Neural progenitor cell (in vitro differentiated cells): ENCODE measurements at regions not wholly inside any gene's neighbourhood (a gene's known extent, or its start where the extent isn't known, plus 50 kb on each side); places are given as distances from the start of the nearest gene placed in this dataset.

Source experiments
- DNase-seq: peaks from one replicate; pipeline ENCODE4 v3.0.0-alpha.2; 2016; ENCODE audit warnings: low spot score
- H2AFZ ChIP-seq: fragments of 200-600 bp; sonication (generic); replicated peaks from 2 replicates; pipeline ENCODE4 v1.6.1; 2016; ENCODE audit warnings: antibody characterized with exemption
- H3F3A ChIP-seq: fragments of 200-600 bp; sonication (generic); 2 replicates; pipeline ENCODE4 v1.6.1; 2016; ENCODE audit warnings: antibody characterized with exemption, low read depth
- H3K27ac ChIP-seq: fragments of 200-600 bp; sonication (generic); 2 replicates; pipeline ENCODE4 v1.5.1; 2016; ENCODE audit warnings: mild to moderate bottlenecking
- H3K27me3 ChIP-seq: fragments of 200-600 bp; sonication (generic); 2 replicates; pipeline ENCODE4 v1.6.1; 2016; ENCODE audit warnings: mild to moderate bottlenecking, moderate library complexity
- H3K36me3 ChIP-seq: fragments of 200-600 bp; sonication (generic); 2 replicates; pipeline ENCODE4 v1.5.1; 2016
- H3K4me1 ChIP-seq: fragments of 200-600 bp; sonication (generic); 2 replicates; pipeline ENCODE4 v1.6.1; 2016; ENCODE audit warnings: mixed run types
- H3K4me2 ChIP-seq: fragments of 200-600 bp; sonication (generic); 2 replicates; pipeline ENCODE4 v1.6.1; 2016
- H3K4me3 ChIP-seq: fragments of 200-600 bp; sonication (generic); 2 replicates; pipeline ENCODE4 v1.5.1; 2016
- H3K79me2 ChIP-seq: fragments of 200-600 bp; sonication (generic); 2 replicates; pipeline ENCODE4 v1.6.1; 2016; ENCODE audit warnings: low read depth
- H3K9ac ChIP-seq: fragments of 200-600 bp; sonication (generic); 2 replicates; pipeline ENCODE4 v1.6.1; 2016
- H3K9me3 ChIP-seq: fragments of 200-600 bp; sonication (generic); 2 replicates; pipeline ENCODE4 v1.5.1; 2016; ENCODE audit warnings: low read depth
- H4K20me1 ChIP-seq: fragments of 200-600 bp; sonication (generic); 2 replicates; pipeline ENCODE4 v1.6.1; 2016; ENCODE audit warnings: low read depth
- H3K27ac Mint-ChIP-seq: 3 replicates; pipeline ENCODE4 v1.8.0; 2021; ENCODE audit warnings: mixed read lengths
- H3K27me3 Mint-ChIP-seq: 2 replicates; pipeline ENCODE4 v1.8.0; 2022; ENCODE audit warnings: low read depth, mild to moderate bottlenecking, inconsistent platforms, moderate library complexity, mixed read lengths; ENCODE audit not compliant: insufficient read depth
- H3K36me3 Mint-ChIP-seq: 3 replicates; pipeline ENCODE4 v1.8.0; 2021; ENCODE audit warnings: mixed read lengths
- H3K4me1 Mint-ChIP-seq: 3 replicates; pipeline ENCODE4 v1.8.0; 2021; ENCODE audit warnings: mixed read lengths
- H3K4me3 Mint-ChIP-seq: 3 replicates; pipeline ENCODE4 v1.8.0; 2021; ENCODE audit warnings: mild to moderate bottlenecking, moderate library complexity, mixed read lengths
- H3K9me3 Mint-ChIP-seq: 3 replicates; pipeline ENCODE4 v1.8.0; 2020; ENCODE audit warnings: mixed read lengths
- EZH2 ChIP-seq: fragments of 200-600 bp; sonication (generic); IDR thresholded peaks from 2 replicates; pipeline ENCODE4 v1.6.1; 2017; ENCODE audit warnings: antibody characterized with exemption, mild to moderate bottlenecking, moderate library complexity
- EZH2phosphoT487 ChIP-seq: fragments of 200-600 bp; sonication (generic); IDR thresholded peaks from 2 replicates; pipeline ENCODE4 v1.6.1; 2017; ENCODE audit warnings: antibody characterized with exemption
- TF ChIP-seq, protein P1 (sequence below): fragments of 200-600 bp; sonication (generic); IDR thresholded peaks from 2 replicates; pipeline ENCODE4 v1.5.1; 2017; ENCODE audit warnings: antibody characterized with exemption, mild to moderate bottlenecking

DNA sequence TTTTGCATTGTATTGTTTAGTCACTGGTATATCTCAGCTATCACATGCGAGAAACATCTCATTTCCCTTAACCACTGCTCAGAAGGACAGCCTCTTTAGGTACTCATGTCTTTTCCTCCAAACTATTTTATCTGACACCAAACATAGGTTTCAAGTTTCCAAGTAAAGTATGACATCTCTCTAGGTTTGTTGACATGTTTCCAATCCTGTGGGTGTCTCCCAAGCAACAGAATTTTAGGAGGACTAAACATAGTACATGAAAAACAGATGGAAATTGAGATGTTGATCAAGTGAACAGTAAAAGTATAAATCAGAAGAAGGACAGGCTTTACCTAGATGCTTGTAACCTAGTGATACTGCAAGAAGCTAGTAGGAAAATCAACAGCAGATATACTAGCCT is 371.4 kb downstream of the DTHD1 start:
- no peaks in the 10 kb centered on the region for H3K36me3 Mint-ChIP-seq
- no peaks in the 10 kb centered on the region for H3K4me1 ChIP-seq
- no peak overlapping the region for H2AFZ ChIP-seq
- no peak overlapping the region for H3K9ac ChIP-seq
- no peak for DNase-seq
- H3K27me3 ChIP-seq = no peaks in the 10 kb centered on the region
- no peak overlapping the region for H3K27ac ChIP-seq
- H3K27ac Mint-ChIP-seq = no peak overlapping the region
- H3K36me3 ChIP-seq = no peaks in the 10 kb centered on the region
- H3F3A ChIP-seq = no peaks in the 10 kb centered on the region
- TF ChIP-seq EZH2phosphoT487 (no peak), EZH2 (no peak)
- TF ChIP-seq, protein P1, sequence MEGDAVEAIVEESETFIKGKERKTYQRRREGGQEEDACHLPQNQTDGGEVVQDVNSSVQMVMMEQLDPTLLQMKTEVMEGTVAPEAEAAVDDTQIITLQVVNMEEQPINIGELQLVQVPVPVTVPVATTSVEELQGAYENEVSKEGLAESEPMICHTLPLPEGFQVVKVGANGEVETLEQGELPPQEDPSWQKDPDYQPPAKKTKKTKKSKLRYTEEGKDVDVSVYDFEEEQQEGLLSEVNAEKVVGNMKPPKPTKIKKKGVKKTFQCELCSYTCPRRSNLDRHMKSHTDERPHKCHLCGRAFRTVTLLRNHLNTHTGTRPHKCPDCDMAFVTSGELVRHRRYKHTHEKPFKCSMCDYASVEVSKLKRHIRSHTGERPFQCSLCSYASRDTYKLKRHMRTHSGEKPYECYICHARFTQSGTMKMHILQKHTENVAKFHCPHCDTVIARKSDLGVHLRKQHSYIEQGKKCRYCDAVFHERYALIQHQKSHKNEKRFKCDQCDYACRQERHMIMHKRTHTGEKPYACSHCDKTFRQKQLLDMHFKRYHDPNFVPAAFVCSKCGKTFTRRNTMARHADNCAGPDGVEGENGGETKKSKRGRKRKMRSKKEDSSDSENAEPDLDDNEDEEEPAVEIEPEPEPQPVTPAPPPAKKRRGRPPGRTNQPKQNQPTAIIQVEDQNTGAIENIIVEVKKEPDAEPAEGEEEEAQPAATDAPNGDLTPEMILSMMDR = no peak
- H3K79me2 ChIP-seq = no peaks in the 10 kb centered on the region
- no peaks in the 10 kb centered on the region for H3K9me3 Mint-ChIP-seq
- H3K4me1 Mint-ChIP-seq = no peaks in the 10 kb centered on the region
- H4K20me1 ChIP-seq = no peaks in the 10 kb centered on the region
- H3K4me3 ChIP-seq = no peak overlapping the region
- H3K27me3 Mint-ChIP-seq = no peaks in the 10 kb centered on the region
- no peaks in the 10 kb centered on the region for H3K9me3 ChIP-seq
- no peak overlapping the region for H3K4me2 ChIP-seq
- no peak overlapping the region for H3K4me3 Mint-ChIP-seq

DNA sequence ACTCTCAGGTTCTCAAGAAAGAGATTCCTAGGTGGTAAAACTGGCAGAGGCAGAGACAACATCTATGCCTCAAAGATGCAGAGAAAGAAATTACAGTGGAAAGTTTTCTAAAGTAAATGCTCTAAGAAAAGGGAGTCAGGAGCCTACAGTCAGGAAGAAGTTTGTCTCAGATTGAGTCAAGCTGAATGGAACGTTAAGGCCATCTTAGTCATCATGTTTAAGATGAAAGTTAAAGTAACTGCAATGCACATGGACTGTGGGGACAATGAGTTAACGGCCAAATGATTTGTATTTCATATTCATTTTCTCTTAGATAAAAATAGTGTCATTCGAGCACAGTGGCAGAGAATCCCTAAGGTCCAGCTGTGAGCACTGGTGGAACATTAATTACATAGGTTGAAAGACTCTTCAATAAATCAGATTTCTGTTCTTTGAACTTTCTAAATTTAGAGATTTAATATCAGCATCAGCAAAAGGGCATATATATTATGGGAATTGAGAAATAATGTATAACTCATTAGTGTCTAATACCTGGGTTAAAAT is 384.6 kb downstream of the DTHD1 start:
- peaks cover 2% of the 10 kb centered on the region for H3K27me3 Mint-ChIP-seq
- Histone ChIP-seq H3K36me3 (no peaks in the 10 kb centered on the region), H3K4me1 (no peaks in the 10 kb centered on the region), H2AFZ (no peak overlapping the region), H3K4me2 (no peak overlapping the region), H3K27ac (no peak overlapping the region), H3K27me3 (no peaks in the 10 kb centered on the region), H4K20me1 (no peaks in the 10 kb centered on the region), H3K9ac (no peak overlapping the region), H3K4me3 (no peak overlapping the region), H3K9me3 (no peaks in the 10 kb centered on the region), H3F3A (no peaks in the 10 kb centered on the region), H3K79me2 (no peaks in the 10 kb centered on the region)
- no peak overlapping the region for H3K27ac Mint-ChIP-seq
- TF ChIP-seq EZH2phosphoT487 = no peak
- TF ChIP-seq EZH2 = no peak
- TF ChIP-seq, protein P1 = no peak
- no peaks in the 10 kb centered on the region for H3K36me3 Mint-ChIP-seq
- no peak for DNase-seq
- no peak overlapping the region for H3K4me3 Mint-ChIP-seq
- H3K9me3 Mint-ChIP-seq = no peaks in the 10 kb centered on the region
- H3K4me1 Mint-ChIP-seq = no peaks in the 10 kb centered on the region

DNA sequence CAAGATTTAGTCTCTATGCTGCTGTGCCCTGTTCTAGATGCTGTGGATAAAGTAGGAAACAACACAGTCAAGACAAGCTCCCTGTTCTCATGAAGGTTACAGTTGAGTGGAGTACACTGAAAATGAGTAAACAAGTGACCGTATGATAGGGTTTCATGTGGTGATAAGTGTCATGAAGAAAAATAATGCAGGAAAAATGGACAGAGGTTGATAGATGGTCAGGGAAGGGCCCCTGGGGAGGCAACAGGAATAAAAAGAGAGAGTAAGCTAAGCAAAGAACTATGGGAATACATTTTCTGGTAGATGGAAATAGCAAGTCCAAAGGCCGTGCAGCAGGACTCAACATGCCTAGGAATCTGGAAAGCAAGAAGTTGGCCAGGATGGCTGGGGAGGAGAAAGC is 394.0 kb downstream of the DTHD1 start:
- peaks cover 6% of the 10 kb centered on the region for H3K4me1 Mint-ChIP-seq

More for the DNA sequence above, 394.0 kb downstream of the DTHD1 start:
- H3F3A ChIP-seq = no peaks in the 10 kb centered on the region
- H3K27me3 ChIP-seq = no peaks in the 10 kb centered on the region
- no peak overlapping the region for H3K4me2 ChIP-seq
- no peak for DNase-seq
- H3K27me3 Mint-ChIP-seq = peaks cover 4% of the 10 kb centered on the region
- TF ChIP-seq EZH2 (no peak), EZH2phosphoT487 (no peak)
- TF ChIP-seq, protein P1 = no peak
- H3K36me3 ChIP-seq = no peaks in the 10 kb centered on the region
- no peaks in the 10 kb centered on the region for H3K79me2 ChIP-seq
- H4K20me1 ChIP-seq = no peaks in the 10 kb centered on the region
- H3K9me3 Mint-ChIP-seq = no peaks in the 10 kb centered on the region
- H3K4me3 ChIP-seq = no peak overlapping the region
- no peaks in the 10 kb centered on the region for H3K4me1 ChIP-seq
- H3K27ac Mint-ChIP-seq = no peak overlapping the region
- no peak overlapping the region for H2AFZ ChIP-seq
- H3K36me3 Mint-ChIP-seq = no peaks in the 10 kb centered on the region
- no peak overlapping the region for H3K4me3 Mint-ChIP-seq
- H3K9ac ChIP-seq = no peak overlapping the region
- no peak overlapping the region for H3K27ac ChIP-seq
- no peaks in the 10 kb centered on the region for H3K9me3 ChIP-seq
